Left ventricle myocardium inferior (tissue), 1 donor: ENCODE measurements at regions not wholly inside any gene's neighbourhood (a gene's known extent, or its start where the extent isn't known, plus 50 kb on each side); places are given as distances from the start of the nearest gene placed in this dataset.

Experiments
- DNase-seq: peaks from one replicate; pipeline ENCODE4 v3.0.0-alpha.2; 2020
- H3K27ac ChIP-seq: fragments of 200-600 bp; replicated peaks from 2 replicates; pipeline ENCODE4 v1.8.0; 2021
- H3K27me3 ChIP-seq: fragments of 200-600 bp; 2 replicates; pipeline ENCODE4 v1.8.0; 2021; ENCODE audit warnings: low read depth
- H3K36me3 ChIP-seq: fragments of 200-600 bp; 2 replicates; pipeline ENCODE4 v1.8.0; 2021
- H3K4me1 ChIP-seq: fragments of 200-600 bp; 2 replicates; pipeline ENCODE4 v1.8.0; 2021
- H3K4me3 ChIP-seq: fragments of 200-600 bp; 2 replicates; pipeline ENCODE4 v1.8.0; 2021; ENCODE audit warnings: mild to moderate bottlenecking, moderate library complexity
- H3K9me3 ChIP-seq: fragments of 200-600 bp; replicated peaks from 2 replicates; pipeline ENCODE4 v1.8.0; 2021
- CTCF ChIP-seq: fragments of 200-600 bp; IDR thresholded peaks from 2 replicates; pipeline ENCODE4 v1.8.0; 2021; ENCODE audit warnings: antibody characterized with exemption, mild to moderate bottlenecking, borderline replicate concordance
- intact Hi-C: fragments of 100-400 bp; cut with micrococcal nuclease; formaldehyde crosslinking; loops from one replicate; pipeline ENCODE4 v1.11.0; 2022
- donor health status: DM: no; HTN: yes; CAD: no; lungs with severe emphysema.

DNA sequence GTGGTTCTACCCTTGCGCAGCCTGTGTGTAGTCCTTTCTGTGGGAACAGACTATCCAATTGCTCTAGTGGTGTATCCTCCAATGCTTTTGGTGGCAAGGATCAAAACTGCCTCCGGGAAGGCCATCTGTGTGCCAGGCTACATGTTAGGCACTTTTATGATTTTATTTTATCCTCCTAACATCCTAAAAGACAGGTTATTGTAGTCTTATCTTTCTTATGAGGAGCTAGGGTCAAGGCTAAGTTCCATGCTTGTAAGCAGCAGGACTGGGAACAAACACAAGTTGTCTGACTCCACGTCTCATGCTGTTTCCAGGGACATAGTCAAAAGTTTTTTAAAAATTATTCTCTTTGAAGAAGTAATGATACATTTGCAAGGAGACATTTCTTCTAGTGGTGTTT is 278.7 kb upstream of the ADAMTSL1 start:
- Histone ChIP-seq H3K27ac (no peak overlapping the region), H3K4me1 (peaks cover 8% of the 10 kb centered on the region), H3K9me3 (no peaks in the 10 kb centered on the region), H3K27me3 (no peaks in the 10 kb centered on the region), H3K36me3 (no peaks in the 10 kb centered on the region), H3K4me3 (no peak overlapping the region)
- DNase-seq = no peak
- TF ChIP-seq CTCF = no peak
- intact Hi-C loops = no loop called here

GRCh38 chr9:18202924-18203323 is 271.0 kb upstream of the ADAMTSL1 start:
- DNase-seq = no peak
- H3K4me3 ChIP-seq = no peak overlapping the region
- no peak for TF ChIP-seq CTCF
- H3K27ac ChIP-seq = no peak overlapping the region
- H3K9me3 ChIP-seq = no peaks in the 10 kb centered on the region
- no peaks in the 10 kb centered on the region for H3K4me1 ChIP-seq
- intact Hi-C loops = no loop called here
- H3K36me3 ChIP-seq = no peaks in the 10 kb centered on the region
- H3K27me3 ChIP-seq = no peaks in the 10 kb centered on the region

GRCh38 chr9:18207735-18208134 is 266.2 kb upstream of the ADAMTSL1 start:
- Histone ChIP-seq H3K36me3 (no peaks in the 10 kb centered on the region), H3K9me3 (no peaks in the 10 kb centered on the region), H3K4me3 (no peak overlapping the region), H3K27me3 (no peaks in the 10 kb centered on the region), H3K4me1 (peaks cover 4% of the 10 kb centered on the region), H3K27ac (no peak overlapping the region)
- no peak for DNase-seq
- intact Hi-C loops = loop anchor here (5.0 kb wide), 1 partner anchor 680 kb away; no protein-coding TSS in a partner anchor
- TF ChIP-seq CTCF = no peak

DNA sequence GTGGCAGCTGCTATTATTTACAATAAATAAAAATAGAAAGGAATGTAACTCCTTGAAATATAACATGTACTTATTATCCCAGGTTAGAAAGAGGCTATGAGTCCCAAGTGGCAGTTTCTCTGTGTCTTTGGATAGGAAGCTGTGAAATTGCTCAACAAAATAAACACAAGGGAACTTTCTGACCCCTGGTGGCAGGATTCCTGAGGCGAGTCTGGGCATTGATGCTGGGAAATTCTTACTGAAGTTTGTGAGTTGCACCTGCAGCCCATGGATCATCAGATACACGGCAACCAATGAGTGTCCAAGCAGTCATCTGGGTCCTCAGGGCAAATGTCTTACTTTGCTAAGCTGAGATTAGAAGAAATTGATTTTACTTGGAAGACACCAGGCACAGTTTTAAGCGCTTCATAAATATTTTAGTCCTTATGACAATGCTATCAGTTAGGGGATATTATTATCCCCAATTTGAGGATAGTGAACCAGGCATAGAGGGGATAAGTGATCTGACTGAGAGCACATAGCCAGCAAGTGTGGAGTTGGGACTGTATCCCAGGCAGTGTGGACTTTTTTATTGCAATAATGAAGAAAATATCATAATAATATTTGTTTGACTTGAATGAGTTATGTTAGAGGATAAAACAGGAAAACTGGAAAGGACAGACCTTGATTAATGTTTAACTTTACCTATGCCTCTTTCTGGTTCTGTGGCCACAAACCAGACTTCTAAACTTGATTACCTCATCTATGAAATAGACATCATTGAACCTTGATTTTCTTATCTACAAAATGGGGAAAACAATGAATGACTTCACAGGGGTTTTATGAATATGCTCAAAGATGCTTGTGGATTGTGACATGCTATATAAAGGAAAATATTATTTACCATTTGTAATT is 265.5 kb upstream of the ADAMTSL1 start:
- H3K4me3 ChIP-seq = no peak overlapping the region
- H3K36me3 ChIP-seq = no peaks in the 10 kb centered on the region
- intact Hi-C loops = loop anchor here (5.0 kb wide), 1 partner anchor 681 kb away; no protein-coding TSS in a partner anchor
- peaks cover 4% of the 10 kb centered on the region for H3K4me1 ChIP-seq
- TF ChIP-seq CTCF = peak; percentile 64
- no peaks in the 10 kb centered on the region for H3K27me3 ChIP-seq
- DNase-seq = no peak
- H3K27ac ChIP-seq = no peak overlapping the region
- H3K9me3 ChIP-seq = no peaks in the 10 kb centered on the region

GRCh38 chr9:18215626-18216025 is 258.3 kb upstream of the ADAMTSL1 start:
- no peaks in the 10 kb centered on the region for H3K36me3 ChIP-seq
- no peak overlapping the region for H3K27ac ChIP-seq
- H3K27me3 ChIP-seq = no peaks in the 10 kb centered on the region
- DNase-seq = no peak
- intact Hi-C loops = no loop called here
- no peak overlapping the region for H3K4me3 ChIP-seq
- no peak for TF ChIP-seq CTCF
- peaks cover 15% of the 10 kb centered on the region for H3K9me3 ChIP-seq
- H3K4me1 ChIP-seq = peaks cover 3% of the 10 kb centered on the region
